Testis (tissue), 2 donors: ENCODE measurements at regions not wholly inside any gene's neighbourhood (a gene's known extent, or its start where the extent isn't known, plus 50 kb on each side); places are given as distances from the start of the nearest gene placed in this dataset.

Source experiments
- CTCF ChIP-seq, 3 experiments: fragments of 450-650 bp in 2 of 3; fragments of 200-600 bp in 1 of 3; sonication (generic) in 1 of 3; IDR thresholded peaks; one replicate each; pipeline ENCODE4 v1.5.1; 2016 to 2019; ENCODE audit warnings: antibody characterized with exemption in 3 of 3, mild to moderate bottlenecking in 2 of 3, moderate library complexity in 1 of 3
- POLR2A ChIP-seq: fragments of 450-650 bp; IDR thresholded peaks from one replicate; pipeline ENCODE4 v1.6.1; 2017; ENCODE audit warnings: antibody characterized with exemption, mild to moderate bottlenecking, moderate library complexity

- TF ChIP-seq CTCF (IDR thresholded peaks at IDR 0.05) (no peak), POLR2A (no peak)
These were observed 186.6 kb upstream of the HAAO start for GRCh38 chr2:42978887-42979415.
